ENCODE measurements at regions not wholly inside any gene's neighbourhood (a gene's known extent, or its start where the extent isn't known, plus 50 kb on each side); places are given as distances from the start of the nearest gene placed in this dataset.

GRCh38 chr18:38526922-38527321 is 961.3 kb upstream of the CELF4 start:
- no peak for TF ChIP-seq CTCF (IDR thresholded peaks at IDR 0.05; ENCODE audit: low read depth, low read length)
- H3K27ac ChIP-seq, result no peak overlapping the region
- no peaks in the 10 kb centered on the region for H3K9me3 ChIP-seq (ENCODE audit: low read depth)
- no peaks in the 10 kb centered on the region for H3K27me3 ChIP-seq
- H3K4me1 ChIP-seq (ENCODE audit: low read depth), result no peaks in the 10 kb centered on the region
- no peaks in the 10 kb centered on the region for H3K36me3 ChIP-seq
- no peak for DNase-seq (ENCODE audit: low read depth in 1 of 2, low spot score in 1 of 2)
- H3K4me3 ChIP-seq, result no peak overlapping the region

GRCh38 chr18:38525039-38525438 is 959.4 kb upstream of the CELF4 start:
- no peaks in the 10 kb centered on the region for H3K9me3 ChIP-seq (ENCODE audit: low read depth)
- no peaks in the 10 kb centered on the region for H3K27me3 ChIP-seq
- H3K27ac ChIP-seq, result no peak overlapping the region
- H3K4me3 ChIP-seq, result no peak overlapping the region
- no peaks in the 10 kb centered on the region for H3K36me3 ChIP-seq
- DNase-seq (ENCODE audit: low read depth in 1 of 2, low spot score in 1 of 2), result no peak
- TF ChIP-seq CTCF (IDR thresholded peaks at IDR 0.05; ENCODE audit: low read depth, low read length), result no peak
- peaks cover 12% of the 10 kb centered on the region for H3K4me1 ChIP-seq (ENCODE audit: low read depth)

- Histone ChIP-seq H3K9me3 (ENCODE audit: low read depth) (no peaks in the 10 kb centered on the region), H3K4me1 (ENCODE audit: low read depth) (peaks cover 30% of the 10 kb centered on the region), H3K4me3 (no peak overlapping the region), H3K27ac (peak overlapping the region; percentile 15), H3K36me3 (no peaks in the 10 kb centered on the region), H3K27me3 (no peaks in the 10 kb centered on the region)
- peak in 1 of 2 donors; percentile 50 for DNase-seq (ENCODE audit: low read depth in 1 of 2, low spot score in 1 of 2)
- TF ChIP-seq CTCF (IDR thresholded peaks at IDR 0.05; ENCODE audit: low read depth, low read length), result no peak
Measured at GRCh38 chr18:38520786-38521185, 955.2 kb upstream of the CELF4 start.

- TF ChIP-seq CTCF (IDR thresholded peaks at IDR 0.05; ENCODE audit: low read depth, low read length), result no peak
- no peak for DNase-seq (ENCODE audit: low read depth in 1 of 2, low spot score in 1 of 2)
- H3K27me3 ChIP-seq, result no peaks in the 10 kb centered on the region
- no peaks in the 10 kb centered on the region for H3K4me1 ChIP-seq (ENCODE audit: low read depth)
- H3K27ac ChIP-seq, result no peak overlapping the region
- no peak overlapping the region for H3K4me3 ChIP-seq
- H3K9me3 ChIP-seq (ENCODE audit: low read depth), result no peaks in the 10 kb centered on the region
- no peaks in the 10 kb centered on the region for H3K36me3 ChIP-seq
Measured at GRCh38 chr18:38502539-38502938, 936.9 kb upstream of the CELF4 start.

- no peaks in the 10 kb centered on the region for H3K36me3 ChIP-seq
- no peaks in the 10 kb centered on the region for H3K9me3 ChIP-seq (ENCODE audit: low read depth)
- no peaks in the 10 kb centered on the region for H3K4me1 ChIP-seq (ENCODE audit: low read depth)
- H3K27me3 ChIP-seq, result no peaks in the 10 kb centered on the region
- TF ChIP-seq CTCF (IDR thresholded peaks at IDR 0.05; ENCODE audit: low read depth, low read length), result no peak
- H3K4me3 ChIP-seq, result no peak overlapping the region
- no peak for DNase-seq (ENCODE audit: low read depth in 1 of 2, low spot score in 1 of 2)
- H3K27ac ChIP-seq, result no peak overlapping the region
Measured at GRCh38 chr18:38497266-38497665, 931.7 kb upstream of the CELF4 start.

GRCh38 chr18:38496222-38496793 is 930.7 kb upstream of the CELF4 start:
- H3K27ac ChIP-seq, result no peak overlapping the region
- H3K9me3 ChIP-seq (ENCODE audit: low read depth), result no peaks in the 10 kb centered on the region
- H3K36me3 ChIP-seq, result no peaks in the 10 kb centered on the region
- no peak for TF ChIP-seq CTCF (IDR thresholded peaks at IDR 0.05; ENCODE audit: low read depth, low read length)
- H3K27me3 ChIP-seq, result no peaks in the 10 kb centered on the region
- H3K4me3 ChIP-seq, result no peak overlapping the region
- H3K4me1 ChIP-seq (ENCODE audit: low read depth), result no peaks in the 10 kb centered on the region
- no peak for DNase-seq (ENCODE audit: low read depth in 1 of 2, low spot score in 1 of 2)

All from cardiac muscle cell (in vitro differentiated cells and primary cell).